Transverse colon (tissue), 4 donors: ENCODE measurements at regions not wholly inside any gene's neighbourhood (a gene's known extent, or its start where the extent isn't known, plus 50 kb on each side); places are given as distances from the start of the nearest gene placed in this dataset.

Source experiments
- DNase-seq: peaks from one replicate; pipeline ENCODE4 v3.0.0-alpha.2; 2019
- H3K27ac ChIP-seq, 4 donors: fragments of 200-600 bp; sonication (generic); 2 replicates each; pipeline ENCODE4 v1.5.1; 2016 to 2018; ENCODE audit warnings: inconsistent platforms in 4 of 4
- H3K27me3 ChIP-seq: fragments of 200-600 bp; sonication (generic); 2 replicates; pipeline ENCODE4 v1.5.1; 2017; ENCODE audit warnings: inconsistent platforms
- H3K36me3 ChIP-seq, 4 donors: fragments of 200-600 bp; sonication (generic); 2 replicates each; pipeline ENCODE4 v1.5.1; 2017 to 2019; ENCODE audit warnings: inconsistent platforms in 4 of 4
- H3K4me1 ChIP-seq, 4 donors: fragments of 200-600 bp; sonication (generic); 2 replicates each; pipeline ENCODE4 v1.5.1; 2017 to 2020; ENCODE audit warnings: inconsistent platforms in 4 of 4
- H3K4me3 ChIP-seq, 4 donors: fragments of 200-600 bp; sonication (generic); 1 replicate in 1 of 4; 2 replicates in 3 of 4; pipeline versions ENCODE4 v1.5.1 to v1.6.1; 2017 to 2019; ENCODE audit warnings: inconsistent platforms in 4 of 4
- H3K9me3 ChIP-seq, 2 donors: fragments of 200-600 bp; sonication (generic); 2 replicates each; pipeline ENCODE4 v1.5.1; 2017 to 2019; ENCODE audit warnings: inconsistent platforms in 2 of 2
- CTCF ChIP-seq, 5 experiments: fragments of 200-600 bp in 3 of 5; fragments of 450-650 bp in 2 of 5; sonication (generic) in 3 of 5; IDR thresholded peaks; 1 replicate in 2 of 5; 2 replicates in 3 of 5; pipeline ENCODE4 v1.5.1; 2016 to 2017; ENCODE audit warnings: antibody characterized with exemption in 5 of 5, inconsistent platforms in 3 of 5, mild to moderate bottlenecking in 2 of 5, moderate library complexity in 1 of 5
- EP300 ChIP-seq: sonication (generic); formaldehyde crosslinking; IDR thresholded peaks from one replicate; pipeline ENCODE4 v1.6.1; 2017; ENCODE audit warnings: antibody characterized with exemption, low read depth
- POLR2A ChIP-seq: fragments of 450-650 bp; IDR thresholded peaks from one replicate; pipeline ENCODE4 v1.6.1; 2016; ENCODE audit warnings: antibody characterized with exemption, mild to moderate bottlenecking, moderate library complexity
- POLR2AphosphoS5 ChIP-seq, 3 donors: sonication (generic); formaldehyde crosslinking; IDR thresholded peaks; one replicate each; pipeline ENCODE4 v1.6.1; 2016; ENCODE audit warnings: antibody characterized with exemption in 3 of 3
- WGBS, 2 donors: methylation state at CpG; one replicate each; pipeline ENCODE4 v1.1.5; 2018; ENCODE audit warnings: low coverage in 1 of 2; 5-methylcytosine and 5-hydroxymethylcytosine counted together
- in situ Hi-C, 4 donors: fragments of 200-750 bp; cut with MboI; loops; one replicate each; pipeline versions ENCODE4 v1.15.0 to v1.15.1; 2017; ENCODE audit warnings: low sequenced_read_pairs in 3 of 4, low pct_ligation_motif_present in 1 of 4, low pct_unique_long_range_greater_than_20kb in 1 of 4
- intact Hi-C: fragments of 100-400 bp; cut with DNase I; formaldehyde crosslinking; loops from one replicate; pipeline ENCODE4 v1.15.1; 2023; ENCODE audit warnings: low total_unique reads

- Histone ChIP-seq H3K4me1 (peaks cover 0 to 3% (median 0%) of the 10 kb centered on the region in 4 donors), H3K36me3 (no peaks in the 10 kb centered on the region), H3K27ac (no peak overlapping the region), H3K9me3 (no peaks in the 10 kb centered on the region), H3K4me3 (no peak overlapping the region), H3K27me3 (no peaks in the 10 kb centered on the region)
- 80% methylated on average over 3 of the region's 3 CpGs; no CpG with 5 or more reads in 1 of the 2 donors for WGBS, 2 donors
- intact Hi-C loops = no loop called here
- no peak for TF ChIP-seq POLR2AphosphoS5 (IDR thresholded peaks at IDR 0.05)
- TF ChIP-seq CTCF (IDR thresholded peaks at IDR 0.05) = no peak
- TF ChIP-seq POLR2A = no peak
- TF ChIP-seq EP300 = no peak
- no peak for DNase-seq
- in situ Hi-C loops = loop anchor here in 1 of 4 donors (25.0 kb wide), 1 partner anchor 1012 kb away; no protein-coding TSS in a partner anchor
Observed at GRCh38 chr10:78200686-78201085, 167.0 kb downstream of the RPS24 start.

DNA sequence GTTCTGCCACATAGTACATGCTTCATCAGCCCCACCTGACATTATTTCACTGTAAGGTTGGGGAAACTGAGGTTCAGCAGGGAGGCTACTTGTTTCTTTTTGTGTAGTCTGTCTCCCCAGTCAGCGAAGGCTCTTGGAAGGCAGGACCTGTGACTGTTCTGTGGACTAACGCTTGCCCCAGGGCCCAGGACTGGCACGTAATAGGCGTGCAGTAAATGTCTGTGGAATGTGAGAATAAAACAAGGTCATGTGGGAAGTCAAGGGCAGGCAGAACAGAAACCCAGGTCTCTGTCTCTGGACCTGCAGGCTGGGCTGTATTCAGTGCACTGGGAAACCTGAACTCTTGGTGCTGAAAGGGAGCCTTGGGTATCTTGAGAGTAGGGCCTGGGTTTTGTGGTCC lies 168.7 kb downstream of the RPS24 start:
- DNase-seq = no peak
- Histone ChIP-seq H3K36me3 (no peaks in the 10 kb centered on the region), H3K4me3 (no peak overlapping the region), H3K27ac (no peak overlapping the region), H3K27me3 (no peaks in the 10 kb centered on the region), H3K4me1 (peaks cover 0 to 5% (median 0%) of the 10 kb centered on the region in 4 donors), H3K9me3 (no peaks in the 10 kb centered on the region)
- in situ Hi-C loops = loop anchor here in 1 of 4 donors (25.0 kb wide), 1 partner anchor 1010 kb away; no protein-coding TSS in a partner anchor
- TF ChIP-seq POLR2AphosphoS5 (IDR thresholded peaks at IDR 0.05) = no peak
- TF ChIP-seq CTCF (IDR thresholded peaks at IDR 0.05) = no peak
- no peak for TF ChIP-seq POLR2A
- no peak for TF ChIP-seq EP300
- intact Hi-C loops = no loop called here
- 83 to 88% methylated on average over 3 to 4 of the region's 4 CpGs for WGBS, 2 donors

GRCh38 chr10:78203915-78204818 lies 170.5 kb downstream of the RPS24 start:
- in situ Hi-C loops = loop anchor here in 1 of 4 donors (25.0 kb wide), 1 partner anchor 1008 kb away; no protein-coding TSS in a partner anchor
- no peak for DNase-seq
- TF ChIP-seq POLR2AphosphoS5 (IDR thresholded peaks at IDR 0.05) = no peak
- TF ChIP-seq POLR2A = no peak
- TF ChIP-seq CTCF (IDR thresholded peaks at IDR 0.05) = no peak
- intact Hi-C loops = no loop called here
- Histone ChIP-seq H3K27me3 (no peaks in the 10 kb centered on the region), H3K36me3 (no peaks in the 10 kb centered on the region), H3K27ac (no peak overlapping the region), H3K4me3 (no peak overlapping the region), H3K9me3 (no peaks in the 10 kb centered on the region), H3K4me1 (peaks cover 0 to 7% (median 0%) of the 10 kb centered on the region in 4 donors)
- WGBS, 2 donors = 52% methylated on average over 9 of the region's 9 CpGs; no CpG with 5 or more reads in 1 of the 2 donors

GRCh38 chr10:78205457-78206016 lies 171.9 kb downstream of the RPS24 start:
- DNase-seq = no peak
- no peak overlapping the region for H3K4me3 ChIP-seq
- in situ Hi-C loops = loop anchor here in 1 of 4 donors (25.0 kb wide), 1 partner anchor 1007 kb away; no protein-coding TSS in a partner anchor
- WGBS, 2 donors = 86% methylated on average over 5 of the region's 5 CpGs; no CpG with 5 or more reads in 1 of the 2 donors
- intact Hi-C loops = no loop called here
- H3K9me3 ChIP-seq = no peaks in the 10 kb centered on the region
- H3K27me3 ChIP-seq = no peaks in the 10 kb centered on the region
- no peaks in the 10 kb centered on the region for H3K36me3 ChIP-seq
- H3K27ac ChIP-seq = no peak overlapping the region
- H3K4me1 ChIP-seq = peaks cover 0 to 7% (median 0%) of the 10 kb centered on the region in 4 donors
- TF ChIP-seq CTCF (IDR thresholded peaks at IDR 0.05) (no peak), EP300 (no peak), POLR2A (no peak), POLR2AphosphoS5 (IDR thresholded peaks at IDR 0.05) (no peak)
